Mesenteric fat pad (tissue), 1 donor: ENCODE measurements at regions not wholly inside any gene's neighbourhood (a gene's known extent, or its start where the extent isn't known, plus 50 kb on each side); places are given as distances from the start of the nearest gene placed in this dataset.

ENCODE experiments used
- DNase-seq: peaks from one replicate; pipeline ENCODE4 v3.0.0-alpha.2; 2020; ENCODE audit warnings: low spot score
- donor health status: DM: yes; HTN: yes; CAD: no.

DNA sequence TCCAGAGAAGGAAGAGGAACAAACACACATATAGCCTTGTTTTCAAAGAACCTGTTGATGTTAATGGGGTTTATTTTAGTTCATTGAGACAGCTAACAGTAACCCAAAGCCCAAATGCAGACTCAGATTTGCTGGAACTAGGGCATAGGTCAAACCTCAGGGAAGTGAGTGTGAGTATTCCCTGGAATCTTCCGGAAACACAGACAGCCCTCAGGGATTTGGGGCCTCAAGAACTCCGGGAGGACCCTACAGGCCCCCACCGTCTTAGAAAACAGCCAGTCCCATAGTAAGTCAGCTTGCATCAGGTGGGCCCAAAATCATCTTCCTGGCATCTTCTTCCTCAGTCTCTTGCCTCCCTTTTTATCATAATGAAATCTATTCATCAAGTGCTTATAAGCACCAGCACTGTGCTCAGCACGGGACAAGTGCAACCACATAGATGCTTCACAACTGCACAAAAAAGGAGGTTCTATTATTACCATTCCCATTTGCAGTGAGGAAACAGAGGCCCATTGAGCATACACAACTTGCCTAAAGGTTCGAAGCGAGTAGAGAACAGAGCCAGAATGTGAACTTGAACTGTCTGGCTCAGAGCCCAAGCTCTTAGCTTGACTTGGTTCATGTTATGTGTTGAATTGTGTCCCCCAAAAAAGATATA lies 50.2 kb upstream of the BCL11A start:
- no peak for DNase-seq

DNA sequence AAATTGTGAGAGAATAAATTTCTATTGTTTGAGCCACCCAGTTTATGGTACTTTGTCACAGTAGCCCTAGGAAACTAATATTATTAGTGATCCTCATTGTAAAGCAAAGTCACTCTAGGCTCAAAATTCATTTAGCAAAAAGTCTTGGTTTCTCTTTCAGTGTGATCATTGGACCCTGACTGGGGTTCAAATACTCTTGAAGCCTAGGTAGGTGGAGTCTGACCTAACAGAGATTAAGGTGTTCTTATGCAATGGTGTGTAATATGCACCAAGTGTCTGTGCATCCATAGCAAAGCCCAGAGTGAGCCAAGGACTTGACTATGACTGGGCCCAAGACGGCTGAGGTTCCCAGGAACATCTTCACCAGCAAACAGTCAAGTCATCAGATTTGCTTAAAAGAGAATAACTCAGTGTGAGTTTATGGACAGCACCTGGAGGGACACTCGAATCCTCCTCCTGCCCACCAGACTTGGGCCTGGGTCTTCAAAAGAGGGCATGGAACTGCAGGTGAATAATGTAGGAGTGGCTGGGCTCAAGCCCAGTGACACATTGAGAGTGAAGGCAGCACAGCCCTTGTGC lies 51.1 kb upstream of the BCL11A start:
- no peak for DNase-seq

DNA sequence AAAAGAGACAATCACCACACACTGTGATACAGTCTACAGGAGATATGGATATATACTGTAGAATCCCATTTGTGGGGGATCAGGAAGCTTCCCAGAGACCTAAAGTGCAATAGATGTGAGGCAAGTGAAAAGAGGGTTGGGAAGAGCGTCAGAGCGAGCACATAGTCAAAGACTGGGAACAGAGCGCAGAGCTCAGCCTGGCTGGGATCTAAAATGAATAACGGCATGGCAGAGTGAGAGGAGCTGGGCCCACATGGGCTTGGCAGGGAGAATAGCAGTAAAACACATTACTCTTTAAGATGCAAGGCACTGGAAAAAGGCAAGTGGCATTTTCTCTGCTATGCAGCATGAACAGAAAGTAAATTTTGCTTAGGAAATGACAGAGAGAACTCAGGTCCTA lies 52.4 kb upstream of the BCL11A start:
- no peak for DNase-seq

DNA sequence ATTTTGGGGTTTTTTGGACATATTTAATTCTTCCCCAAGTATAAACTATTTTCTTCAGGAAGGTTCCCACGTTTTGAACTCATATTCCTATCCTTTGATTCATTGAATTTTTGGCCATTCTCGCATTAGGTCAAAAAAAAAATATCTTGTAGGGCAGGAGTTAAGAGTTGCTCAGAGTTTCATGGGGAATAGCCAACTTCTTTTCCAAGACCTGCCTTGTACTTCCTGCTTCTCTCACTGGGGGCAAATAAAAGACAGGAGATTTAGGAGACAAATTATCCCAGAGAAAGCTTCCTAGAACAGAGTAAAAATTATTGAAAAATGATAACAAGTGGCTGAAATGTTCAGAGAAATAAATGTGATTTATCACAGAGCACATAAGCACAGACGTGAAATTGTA lies 55.2 kb upstream of the BCL11A start:
- DNase-seq, result no peak

DNA sequence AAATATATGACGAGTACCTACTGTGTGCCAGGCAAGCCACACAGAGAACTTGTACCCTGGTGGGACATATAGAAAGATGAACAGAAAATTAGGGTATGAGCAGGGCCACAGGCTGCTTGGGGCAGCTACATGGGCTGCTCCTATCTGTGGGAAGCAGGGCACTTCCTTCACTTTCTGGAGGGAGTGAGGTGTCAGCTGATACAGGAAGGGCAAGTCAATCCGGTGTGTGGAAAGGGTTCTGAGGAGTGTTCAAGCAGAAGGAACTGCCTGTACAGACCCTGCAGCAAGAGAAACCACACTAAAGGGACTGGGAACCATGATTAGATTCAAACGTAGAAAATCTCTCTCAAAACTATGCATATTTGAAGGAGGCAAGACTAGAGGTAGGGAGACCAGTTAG lies 58.6 kb upstream of the BCL11A start:
- no peak for DNase-seq

DNA sequence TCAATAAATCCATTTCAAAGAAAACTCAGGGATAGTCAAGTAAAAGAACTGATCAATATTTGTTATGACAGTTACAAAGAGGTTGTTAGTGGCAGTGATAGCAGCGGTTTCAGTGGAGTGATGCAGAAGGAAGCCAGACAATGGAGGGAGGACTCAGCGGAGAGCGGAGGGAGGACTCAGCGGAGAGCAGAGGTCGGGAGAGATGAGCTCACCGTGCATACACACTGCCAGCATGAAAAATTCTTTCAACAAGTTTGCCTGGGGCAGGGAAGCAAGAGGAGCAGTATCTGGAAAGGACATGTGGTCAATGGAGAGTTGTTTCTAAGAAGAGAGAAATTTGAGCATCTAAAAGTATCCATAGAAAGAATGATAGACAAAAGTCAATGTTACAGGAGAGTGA lies 60.9 kb upstream of the BCL11A start:
- no peak for DNase-seq

DNA sequence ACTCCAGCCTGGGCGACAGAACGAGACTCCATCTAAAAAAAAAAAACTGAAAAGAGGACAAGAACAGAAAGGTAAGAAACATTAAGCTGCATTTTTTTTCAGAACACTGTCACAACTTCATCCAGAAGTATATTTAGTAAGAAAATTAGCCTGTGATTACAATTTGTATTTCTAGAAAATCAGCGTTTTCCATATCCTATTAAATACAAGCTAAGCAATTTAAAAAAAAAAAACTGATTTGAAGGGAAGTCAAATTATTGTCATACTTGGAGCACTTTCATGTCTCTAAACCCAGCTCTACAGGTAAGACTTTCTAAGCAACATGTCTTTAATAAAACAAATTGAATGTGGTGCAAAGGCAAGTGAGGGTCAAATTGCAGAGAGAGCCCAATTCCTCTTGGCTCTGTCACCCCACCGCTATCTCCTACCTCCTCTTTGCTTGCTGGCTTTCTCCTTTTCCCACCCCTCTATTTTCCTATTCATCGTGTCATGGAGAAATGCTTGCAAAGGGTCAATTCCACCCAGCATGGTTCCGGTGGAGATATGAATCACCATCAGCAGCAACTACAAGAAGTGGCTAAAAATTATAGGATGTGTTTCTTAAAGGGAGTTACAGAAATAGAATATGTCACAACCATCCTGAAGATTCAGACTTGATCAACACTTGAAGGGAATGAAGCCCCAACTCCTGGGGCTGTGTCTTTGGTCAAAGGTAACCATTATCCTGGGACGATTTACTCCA lies 68.4 kb upstream of the BCL11A start:
- no peak for DNase-seq

DNA sequence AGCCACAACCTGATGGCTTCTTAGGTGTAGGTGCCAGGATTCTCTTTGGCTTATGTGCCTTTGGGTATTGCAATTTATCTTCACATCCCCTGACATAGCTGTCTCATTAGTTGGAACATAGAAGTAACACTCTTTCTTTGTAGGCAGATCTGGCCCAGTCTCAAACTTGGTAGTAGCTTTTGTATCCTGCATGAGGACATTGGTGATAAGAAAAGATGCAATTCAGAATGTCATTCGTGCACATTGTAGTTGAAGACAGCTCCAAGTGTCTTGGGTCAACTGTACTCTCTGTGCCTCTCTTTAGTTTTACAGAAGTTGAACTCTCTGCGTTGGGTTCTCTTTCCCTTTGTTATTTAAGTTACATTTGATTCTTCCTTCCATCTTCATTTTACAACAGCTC lies 69.6 kb upstream of the BCL11A start:
- DNase-seq, result no peak

DNA sequence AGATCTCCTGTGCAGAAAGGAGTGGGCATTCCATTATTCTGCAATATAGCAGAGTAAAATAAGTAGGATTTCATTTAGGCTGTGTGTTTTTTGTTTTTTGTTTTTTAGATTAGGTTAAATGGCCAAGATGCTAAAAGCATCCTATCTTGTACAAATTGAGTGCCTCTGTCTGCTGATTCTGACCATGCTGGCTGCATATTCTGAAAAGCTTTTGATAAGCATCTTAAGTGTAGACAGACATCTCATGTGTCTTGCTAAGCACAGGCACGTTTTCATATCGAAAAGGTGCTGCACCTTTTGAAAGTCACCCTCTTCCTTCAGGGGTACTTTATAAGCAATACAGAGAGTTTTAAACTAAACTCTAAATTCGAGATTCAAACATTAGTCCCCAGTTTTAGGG lies 74.0 kb upstream of the BCL11A start:
- DNase-seq, result no peak

DNA sequence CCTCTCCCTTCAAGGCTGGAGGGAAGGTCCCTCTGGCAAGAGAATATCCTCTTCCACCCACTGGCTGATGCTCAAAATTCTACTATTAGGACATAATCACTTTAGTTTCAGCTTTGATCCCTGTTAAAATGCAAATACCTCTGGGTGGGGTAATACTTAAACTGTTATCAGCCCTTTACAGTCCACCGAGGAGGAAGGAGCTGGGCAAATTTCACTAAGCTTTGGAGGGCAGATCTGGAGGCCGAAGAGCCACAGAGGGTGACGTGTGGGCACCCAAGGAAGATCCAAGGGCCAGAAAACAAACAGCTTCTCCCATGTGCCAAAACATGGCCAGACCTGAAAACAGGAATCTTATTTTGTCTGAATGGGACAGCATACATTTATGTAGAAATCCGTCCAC lies 74.6 kb upstream of the BCL11A start:
- no peak for DNase-seq

DNA sequence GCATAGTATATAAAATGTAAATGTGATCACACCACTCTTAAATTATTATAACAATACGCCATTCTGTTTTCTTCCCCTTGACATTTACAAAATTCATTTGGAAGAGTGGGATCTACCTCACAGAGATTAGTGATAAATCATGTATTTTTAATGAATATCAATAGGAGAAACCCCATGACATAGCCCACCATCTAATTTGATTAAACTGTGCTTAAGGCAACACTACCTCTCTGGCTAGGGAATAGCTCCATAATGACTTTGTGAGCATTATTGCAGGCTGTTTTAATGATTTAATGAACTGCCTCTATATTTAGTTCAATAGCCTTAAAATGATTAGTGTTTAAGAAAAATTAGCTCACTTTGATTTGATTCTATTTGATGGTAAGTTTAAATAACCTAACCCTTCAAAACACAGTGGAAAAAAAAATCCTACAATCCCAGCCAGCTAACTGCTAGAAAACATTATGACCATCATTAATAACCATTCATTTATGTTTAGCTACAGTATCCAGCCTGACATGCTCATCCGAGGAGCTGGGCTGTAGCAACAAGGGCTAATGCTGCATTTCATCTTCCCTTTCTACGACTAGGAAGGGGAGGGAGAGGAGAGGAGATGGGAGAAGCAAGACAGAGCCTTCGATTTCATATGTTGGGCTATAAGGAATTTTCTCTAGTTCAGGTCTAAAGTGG lies 75.3 kb upstream of the BCL11A start:
- DNase-seq, result no peak

DNA sequence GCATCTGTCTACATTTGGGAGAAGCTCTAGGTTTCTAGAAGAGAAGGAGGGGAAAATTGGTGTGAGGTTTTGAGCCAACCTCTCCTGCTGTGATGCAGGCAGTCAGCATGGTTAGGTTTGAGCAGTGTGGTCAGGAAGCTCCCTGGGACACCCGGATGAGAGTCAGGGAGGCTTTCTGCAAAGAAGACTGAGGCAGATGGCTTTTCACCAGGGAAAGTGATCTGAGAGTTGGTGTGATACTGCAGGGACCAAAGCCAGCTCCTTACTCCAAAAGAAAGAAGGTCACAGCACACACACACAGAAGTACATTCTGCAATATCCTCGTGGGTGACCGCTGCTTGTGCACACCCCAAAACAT lies 75.8 kb upstream of the BCL11A start:
- DNase-seq, result no peak

DNA sequence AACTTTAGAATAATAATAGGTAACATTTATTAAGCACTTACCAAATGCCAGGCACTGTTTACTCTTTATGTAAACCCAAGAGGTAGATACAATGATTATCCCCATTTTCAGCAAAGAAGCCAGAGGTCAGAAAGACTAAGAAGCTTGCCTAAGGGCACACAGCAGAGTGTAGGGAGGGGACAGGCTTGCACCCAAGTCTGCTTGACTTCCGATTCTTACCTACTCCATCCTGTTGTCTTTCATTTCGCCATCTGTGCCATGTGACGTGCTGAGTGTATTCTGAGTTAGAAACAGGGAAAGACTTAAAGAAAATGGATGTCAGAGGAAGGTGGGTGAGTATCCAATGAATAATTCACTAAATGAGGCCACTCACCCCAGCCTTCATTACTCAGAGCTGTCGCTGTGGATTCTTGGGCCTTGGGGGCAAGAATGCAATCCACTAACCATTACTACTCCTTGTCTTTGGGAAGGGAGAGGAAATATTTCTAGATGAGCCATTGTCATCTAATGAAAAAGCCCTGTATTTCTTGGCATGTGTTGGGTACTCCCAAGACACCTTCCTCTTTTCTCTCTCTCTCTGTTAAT lies 76.4 kb upstream of the BCL11A start:
- no peak for DNase-seq

DNA sequence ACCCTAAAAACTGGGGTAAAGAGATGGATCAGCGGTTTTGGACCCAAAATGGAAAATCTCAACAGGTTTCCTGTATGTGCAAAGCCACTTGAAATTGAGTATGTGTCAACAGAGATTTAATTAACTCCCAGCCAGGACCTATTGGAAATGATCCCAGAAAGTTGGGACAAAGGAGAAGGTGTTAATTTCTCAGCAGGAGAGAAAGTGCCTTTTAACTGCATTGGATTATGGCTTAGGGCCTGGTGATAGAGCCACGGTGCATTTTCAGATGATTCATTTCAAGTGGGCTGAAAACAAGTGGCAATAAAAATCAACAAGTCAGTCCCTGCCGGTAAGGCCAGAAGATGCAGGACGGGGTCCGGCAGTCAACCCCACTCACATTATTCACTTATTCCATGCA lies 80.2 kb upstream of the BCL11A start:
- no peak for DNase-seq

DNA sequence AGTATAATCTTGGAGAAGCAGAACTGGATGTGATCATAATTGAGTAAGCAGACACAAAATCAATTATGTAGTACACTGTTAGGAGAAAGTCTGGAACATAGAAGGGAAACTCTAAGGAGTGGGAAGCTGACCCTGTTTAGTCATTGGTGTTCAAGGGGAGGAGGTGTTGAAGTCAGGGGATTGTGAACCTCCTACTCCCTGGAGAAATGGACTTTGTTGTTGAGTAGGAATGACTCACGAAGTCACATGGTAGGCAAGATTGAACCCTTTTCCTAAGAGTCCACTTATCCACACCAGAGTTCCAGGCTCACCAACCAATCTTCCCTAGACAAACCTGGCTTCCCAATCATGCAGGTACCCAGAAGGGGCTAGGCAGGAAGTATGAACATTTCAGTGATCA lies 81.0 kb upstream of the BCL11A start:
- DNase-seq, result no peak

DNA sequence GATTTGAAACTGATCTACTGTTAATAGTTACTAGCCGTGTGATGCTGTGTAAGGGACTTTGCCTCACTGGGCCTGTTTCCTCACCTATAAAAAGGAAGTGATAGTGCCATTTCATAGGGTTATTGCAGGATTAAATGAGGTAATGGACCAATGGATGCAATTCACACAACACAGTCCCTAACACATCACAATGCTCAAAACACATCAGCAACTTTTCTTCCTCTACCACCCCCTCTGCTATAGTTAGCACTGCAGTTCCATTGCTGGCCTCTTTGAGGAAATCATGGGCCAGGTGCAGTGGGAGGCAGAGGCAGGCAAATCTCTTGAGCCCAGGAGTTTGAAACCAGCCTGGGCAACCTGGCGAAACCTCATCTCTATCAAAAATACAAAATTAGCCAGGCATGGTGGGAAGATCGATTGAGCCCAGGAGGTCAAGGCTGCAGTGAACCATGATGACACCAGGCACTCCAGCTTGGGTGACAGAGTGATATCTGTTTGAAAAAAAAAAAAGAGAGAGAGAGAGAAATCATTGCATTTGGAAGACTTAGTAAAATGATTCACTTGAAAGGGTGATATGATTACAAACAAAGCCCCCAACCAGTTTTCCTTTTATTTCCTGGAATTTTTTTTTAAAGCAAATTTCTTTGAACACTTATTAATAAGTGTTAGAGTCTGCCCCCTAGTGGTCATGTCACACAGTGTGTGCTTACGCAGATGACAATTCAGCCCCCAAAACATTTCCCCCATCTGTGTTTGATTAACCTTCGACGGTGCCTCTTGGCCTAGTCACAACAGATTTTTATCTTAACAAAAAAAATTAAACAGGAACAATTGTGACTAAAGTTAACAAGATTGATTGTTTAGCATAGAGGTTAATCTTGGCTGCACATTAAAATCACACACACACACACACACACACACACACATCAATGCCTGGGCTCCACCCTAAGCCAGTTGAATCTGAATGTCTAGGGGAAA lies 88.6 kb upstream of the BCL11A start:
- no peak for DNase-seq

DNA sequence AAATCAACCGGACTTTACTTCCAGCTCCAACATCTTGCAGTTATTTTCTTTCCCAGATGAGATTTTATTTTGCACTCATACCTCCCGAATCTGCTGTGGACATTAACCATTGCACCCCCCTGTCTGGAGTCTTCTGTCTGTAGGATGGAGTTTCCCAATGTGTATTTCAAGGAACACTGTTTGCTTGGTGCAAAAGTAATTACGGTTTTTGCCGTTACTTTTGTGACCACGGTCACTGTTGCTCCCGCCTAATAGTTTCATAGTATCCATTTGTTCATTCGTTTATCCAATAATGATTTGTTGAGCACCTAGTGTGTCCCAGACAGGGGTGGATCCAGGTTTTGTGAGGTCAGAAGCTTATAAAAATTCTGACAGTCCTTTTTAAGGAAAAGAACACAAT lies 90.3 kb upstream of the BCL11A start:
- DNase-seq, result no peak

DNA sequence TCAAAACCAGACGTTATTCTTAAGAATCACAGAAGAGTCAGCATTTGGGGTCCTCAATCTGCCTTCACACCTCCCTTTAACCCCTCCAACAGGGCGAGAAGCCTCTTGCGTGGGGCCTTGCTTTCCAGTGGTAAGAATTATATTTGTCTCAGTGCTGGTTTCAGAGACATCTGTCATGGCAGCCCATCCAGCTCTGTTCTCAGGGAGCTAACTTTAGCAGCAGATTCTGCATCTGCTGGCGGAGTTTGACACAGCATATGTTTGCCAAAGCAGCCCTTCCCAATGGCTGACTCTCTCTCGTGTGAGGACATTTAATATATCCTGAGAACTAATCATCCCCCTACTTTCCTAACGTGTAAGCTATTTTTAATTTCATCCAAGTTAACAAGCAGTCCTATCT lies 91.5 kb upstream of the BCL11A start:
- no peak for DNase-seq

DNA sequence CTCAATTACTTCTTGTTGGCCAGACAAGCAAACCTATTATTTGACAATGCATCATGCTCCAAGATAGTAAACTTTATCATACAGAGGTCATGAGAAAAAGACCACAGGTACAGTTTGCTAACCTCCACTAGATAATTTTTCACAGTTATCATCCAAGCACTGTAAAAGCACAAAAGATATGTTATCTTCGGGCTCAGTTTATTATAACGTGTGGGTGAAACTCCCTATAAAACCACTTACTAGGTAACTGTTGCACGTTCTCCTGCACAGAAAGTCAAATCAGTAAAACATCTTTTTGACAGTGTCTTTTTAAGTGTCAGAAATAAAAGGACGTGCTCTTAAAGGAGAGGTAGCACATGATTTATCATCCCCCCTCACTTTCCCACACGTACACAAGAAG lies 94.7 kb upstream of the BCL11A start:
- DNase-seq, result no peak

DNA sequence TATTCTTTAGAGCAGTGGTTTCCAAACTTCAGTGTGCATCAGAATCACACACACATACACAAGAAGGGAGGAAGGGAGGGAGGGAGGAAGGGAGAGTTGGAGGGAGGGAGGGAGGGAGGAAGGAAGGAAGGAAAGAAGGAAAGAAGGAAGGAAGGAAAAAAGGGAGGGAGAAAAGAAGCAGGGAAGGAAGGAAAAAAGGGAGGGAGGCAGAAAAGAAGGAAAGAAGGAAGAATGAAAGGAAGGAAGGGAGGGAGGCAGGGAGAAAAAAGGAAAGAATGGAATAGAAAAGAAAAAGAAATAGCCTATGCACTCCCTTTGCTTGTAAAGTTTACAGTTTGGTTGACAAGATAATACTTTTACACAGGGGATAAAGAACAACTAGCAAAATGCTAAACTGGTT lies 96.3 kb upstream of the BCL11A start:
- DNase-seq, result no peak

DNA sequence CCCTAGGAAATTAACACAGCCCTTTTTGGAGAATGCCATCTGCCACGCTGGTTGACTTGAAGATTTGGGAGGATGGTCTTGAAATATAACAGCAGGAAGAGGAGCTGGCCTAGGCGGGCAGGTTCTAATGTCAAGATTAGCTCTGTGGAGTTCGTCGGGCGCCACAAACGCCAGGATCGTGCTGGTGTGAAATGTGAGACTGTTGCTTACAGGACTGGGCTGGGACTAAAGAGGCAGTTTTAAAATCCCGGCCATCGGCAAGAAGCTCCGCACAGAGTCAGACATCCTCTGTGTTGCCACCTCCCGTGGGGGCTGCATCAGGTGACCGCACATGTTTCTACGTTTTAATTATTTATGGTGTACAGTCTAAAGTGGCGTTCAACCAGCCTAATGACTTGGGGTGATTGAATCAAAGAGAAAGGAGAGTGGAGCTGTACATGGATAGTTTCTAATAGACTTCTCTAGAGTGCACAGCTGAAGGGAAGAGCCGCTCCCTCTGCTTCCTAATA lies 99.4 kb upstream of the BCL11A start:
- no peak for DNase-seq
